ENCODE measurements at regions not wholly inside any gene's neighbourhood (a gene's known extent, or its start where the extent isn't known, plus 50 kb on each side); places are given as distances from the start of the nearest gene placed in this dataset.

DNA sequence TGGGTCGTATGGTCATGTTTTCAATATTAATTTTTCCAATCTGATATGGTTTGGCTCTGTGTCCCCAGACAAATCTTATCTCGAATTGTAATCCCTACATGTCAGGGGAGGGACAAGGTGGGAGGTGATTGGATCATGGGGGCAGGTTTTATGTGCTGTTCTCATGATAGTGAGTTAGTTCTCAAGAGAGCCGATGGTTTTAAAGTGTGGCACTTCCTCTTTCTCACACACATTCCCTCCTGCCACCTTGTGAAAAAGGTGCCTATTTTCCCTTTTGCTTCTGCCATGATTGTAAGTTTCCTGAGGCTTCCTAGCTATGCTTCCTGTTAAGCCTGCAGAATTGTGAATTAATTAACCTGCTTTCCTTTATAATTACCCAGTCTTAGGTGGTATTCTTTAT is 309.1 kb upstream of the GRIN3A start:
- 66 to 76% methylated on average over 3 of the region's 3 CpGs for WGBS, 2 donors
- DNase-seq = no peak
- no peak for ATAC-seq
- Histone ChIP-seq H3K4me3 (no peak overlapping the region), H3K9me3 (no peaks in the 10 kb centered on the region), H3K4me1 (no peaks in the 10 kb centered on the region), H3K36me3 (no peaks in the 10 kb centered on the region), H3K27ac (no peak overlapping the region), H3K27me3 (no peaks in the 10 kb centered on the region)
- TF ChIP-seq, protein P1, sequence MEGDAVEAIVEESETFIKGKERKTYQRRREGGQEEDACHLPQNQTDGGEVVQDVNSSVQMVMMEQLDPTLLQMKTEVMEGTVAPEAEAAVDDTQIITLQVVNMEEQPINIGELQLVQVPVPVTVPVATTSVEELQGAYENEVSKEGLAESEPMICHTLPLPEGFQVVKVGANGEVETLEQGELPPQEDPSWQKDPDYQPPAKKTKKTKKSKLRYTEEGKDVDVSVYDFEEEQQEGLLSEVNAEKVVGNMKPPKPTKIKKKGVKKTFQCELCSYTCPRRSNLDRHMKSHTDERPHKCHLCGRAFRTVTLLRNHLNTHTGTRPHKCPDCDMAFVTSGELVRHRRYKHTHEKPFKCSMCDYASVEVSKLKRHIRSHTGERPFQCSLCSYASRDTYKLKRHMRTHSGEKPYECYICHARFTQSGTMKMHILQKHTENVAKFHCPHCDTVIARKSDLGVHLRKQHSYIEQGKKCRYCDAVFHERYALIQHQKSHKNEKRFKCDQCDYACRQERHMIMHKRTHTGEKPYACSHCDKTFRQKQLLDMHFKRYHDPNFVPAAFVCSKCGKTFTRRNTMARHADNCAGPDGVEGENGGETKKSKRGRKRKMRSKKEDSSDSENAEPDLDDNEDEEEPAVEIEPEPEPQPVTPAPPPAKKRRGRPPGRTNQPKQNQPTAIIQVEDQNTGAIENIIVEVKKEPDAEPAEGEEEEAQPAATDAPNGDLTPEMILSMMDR (IDR thresholded peaks at IDR 0.05) = no peak
- intact Hi-C loops (cut with DNase I) = no loop called here

DNA sequence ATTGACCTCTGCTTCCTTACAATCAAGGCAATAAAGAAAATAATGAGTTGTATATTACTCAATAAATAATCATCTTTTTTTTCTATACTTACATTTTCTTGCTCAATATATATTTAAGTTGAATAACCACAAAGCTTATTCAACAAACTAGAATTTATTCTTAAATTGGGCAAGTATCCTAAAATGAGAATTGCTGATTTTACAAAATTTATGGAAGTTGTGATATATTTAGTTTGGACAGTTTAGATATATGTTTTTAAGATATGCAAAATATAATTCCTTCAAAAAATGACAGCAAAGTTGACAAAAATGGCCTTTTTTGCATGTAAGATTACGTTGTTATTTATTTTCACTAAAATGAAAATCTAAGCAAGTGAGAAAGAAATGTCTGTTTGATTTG is 305.7 kb upstream of the GRIN3A start:
- ATAC-seq (no peak), DNase-seq (no peak)
- Histone ChIP-seq H3K4me1 (no peaks in the 10 kb centered on the region), H3K9me3 (no peaks in the 10 kb centered on the region), H3K27ac (no peak overlapping the region), H3K4me3 (no peak overlapping the region), H3K36me3 (no peaks in the 10 kb centered on the region), H3K27me3 (no peaks in the 10 kb centered on the region)
- TF ChIP-seq, protein P1 (IDR thresholded peaks at IDR 0.05) = no peak
- 85 to 87% methylated on average over 1 of the region's 1 CpG for WGBS, 2 donors
- intact Hi-C loops (cut with DNase I) = no loop called here

DNA sequence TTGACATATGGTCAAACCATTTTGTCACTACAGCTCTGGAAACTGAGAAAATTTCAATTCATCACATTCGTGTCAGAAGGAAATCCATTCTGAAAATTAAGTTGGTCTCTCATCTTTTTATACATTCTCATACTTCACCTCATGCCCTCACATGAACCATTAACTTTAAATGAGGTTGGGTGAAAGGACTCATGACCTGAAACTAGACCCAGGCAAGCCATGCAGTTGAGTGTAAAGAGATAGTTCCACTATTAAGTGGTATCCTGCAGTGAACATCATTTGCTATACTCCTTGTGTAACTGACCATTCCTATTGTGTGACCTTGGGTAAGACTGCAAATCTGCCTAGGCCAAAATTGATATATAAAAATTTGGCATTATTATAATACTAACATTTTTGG is 299.6 kb upstream of the GRIN3A start:
- WGBS, 2 donors = 47 to 56% methylated on average over 1 of the region's 1 CpG
- Histone ChIP-seq H3K36me3 (no peaks in the 10 kb centered on the region), H3K4me3 (no peak overlapping the region), H3K27ac (no peak overlapping the region), H3K27me3 (no peaks in the 10 kb centered on the region), H3K9me3 (peaks cover 0 to 3% (median 0%) of the 10 kb centered on the region in 11 donors), H3K4me1 (no peaks in the 10 kb centered on the region)
- intact Hi-C loops (cut with DNase I) = no loop called here
- ATAC-seq (no peak), DNase-seq (no peak)
- TF ChIP-seq, protein P1 (IDR thresholded peaks at IDR 0.05) = no peak

DNA sequence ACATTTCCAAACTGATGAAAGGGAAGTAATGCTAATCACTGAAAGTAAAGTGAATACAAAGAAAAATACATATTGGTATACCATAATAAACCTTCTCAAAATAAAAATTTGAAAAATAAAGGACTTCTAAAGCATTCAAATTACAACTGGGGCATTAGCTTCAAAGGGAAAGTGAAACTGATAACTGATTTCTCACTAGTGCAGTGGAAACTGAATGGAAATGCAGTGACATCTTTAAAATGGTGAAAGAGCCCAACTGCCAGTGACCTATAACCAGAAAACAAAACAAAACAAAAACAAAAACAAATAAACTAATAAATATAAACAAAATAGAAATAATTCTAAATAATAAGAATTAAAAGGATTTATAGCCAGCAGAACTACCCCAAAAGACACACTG is 297.5 kb upstream of the GRIN3A start:
- intact Hi-C loops (cut with DNase I) = no loop called here
- no peak for DNase-seq
- Histone ChIP-seq H3K4me1 (no peaks in the 10 kb centered on the region), H3K36me3 (no peaks in the 10 kb centered on the region), H3K4me3 (no peak overlapping the region), H3K27ac (no peak overlapping the region), H3K9me3 (peaks cover 0 to 3% (median 0%) of the 10 kb centered on the region in 11 donors), H3K27me3 (no peaks in the 10 kb centered on the region)
- no peak for ATAC-seq
- TF ChIP-seq, protein P1 (IDR thresholded peaks at IDR 0.05) = no peak

DNA sequence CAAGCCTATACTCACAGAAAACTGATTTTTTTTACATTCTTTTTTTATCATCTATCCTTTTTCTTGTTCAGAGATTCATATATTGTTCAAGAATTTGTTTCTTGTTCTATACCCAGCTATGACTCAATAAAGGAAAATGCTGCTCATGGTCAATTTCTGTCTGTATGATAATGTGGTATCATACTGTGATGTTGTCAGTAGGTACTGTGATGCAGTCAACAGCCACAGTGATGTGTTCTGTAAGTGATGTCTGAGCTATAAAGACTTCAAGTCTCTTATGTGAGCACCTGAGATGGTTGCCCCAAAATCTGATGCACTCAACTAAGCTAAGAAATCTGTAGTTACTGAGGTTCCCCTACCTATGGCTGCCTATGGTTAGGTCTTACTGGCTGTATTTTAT is 294.2 kb upstream of the GRIN3A start:
- intact Hi-C loops (cut with DNase I) = no loop called here
- ATAC-seq = no peak

More for the DNA sequence above, 294.2 kb upstream of the GRIN3A start:
- H3K27me3 ChIP-seq = no peaks in the 10 kb centered on the region
- peaks cover 0 to 10% (median 0%) of the 10 kb centered on the region in 11 donors for H3K9me3 ChIP-seq
- TF ChIP-seq, protein P1 (IDR thresholded peaks at IDR 0.05) = no peak
- no peaks in the 10 kb centered on the region for H3K36me3 ChIP-seq
- no peak overlapping the region for H3K27ac ChIP-seq
- no peak for DNase-seq
- no peaks in the 10 kb centered on the region for H3K4me1 ChIP-seq
- no peak overlapping the region for H3K4me3 ChIP-seq
